GM21360 (cell line): ENCODE measurements at regions not wholly inside any gene's neighbourhood (a gene's known extent, or its start where the extent isn't known, plus 50 kb on each side); places are given as distances from the start of the nearest gene placed in this dataset.
"Not testable (repeated sequence)": the region's sequence is repeated elsewhere in the genome, so short reads cannot be mapped to it uniquely, and the experiment has no call there.

ENCODE experiments used
- ATAC-seq: cut with Tn5 transposase; IDR thresholded peaks from one replicate; pipeline ENCODE4 v1.9.1; 2021; ENCODE audit warnings: mild to moderate bottlenecking, moderate library complexity; ENCODE audit not compliant: unreplicated experiment

GRCh38 chr5:75951716-75952115, 131.5 kb upstream of the SV2C start:
- ATAC-seq: no peak

GRCh38 chr5:75951158-75951557, 132.0 kb upstream of the SV2C start:
- ATAC-seq: no peak

- no peak for ATAC-seq
These were observed 134.7 kb upstream of the SV2C start for GRCh38 chr5:75948438-75948837.

GRCh38 chr5:75940418-75940817, 142.8 kb upstream of the SV2C start:
- ATAC-seq: no peak

- no peak for ATAC-seq
These were observed 147.6 kb upstream of the SV2C start for GRCh38 chr5:75935572-75935971.

GRCh38 chr5:75933489-75933888, 149.7 kb upstream of the SV2C start:
- ATAC-seq: no peak

GRCh38 chr5:75931175-75931574, 152.0 kb upstream of the SV2C start:
- no peak for ATAC-seq

GRCh38 chr5:75928992-75929391, 154.2 kb upstream of the SV2C start:
- no peak for ATAC-seq

GRCh38 chr5:75922480-75922879, 160.7 kb upstream of the SV2C start:
- ATAC-seq: no peak

- ATAC-seq: no peak
These were observed 162.2 kb upstream of the SV2C start for GRCh38 chr5:75921011-75921410.

- no peak for ATAC-seq
These were observed 167.0 kb upstream of the SV2C start for GRCh38 chr5:75916144-75916543.

- ATAC-seq: no peak
These were observed 174.0 kb upstream of the SV2C start for GRCh38 chr5:75909223-75909622.

- no peak for ATAC-seq
These were observed 175.5 kb upstream of the SV2C start for GRCh38 chr5:75907651-75908050.

- ATAC-seq: no peak
These were observed 177.2 kb upstream of the POC5 start for GRCh38 chr5:75894482-75894881.

- ATAC-seq: no peak
These were observed 174.5 kb upstream of the POC5 start for GRCh38 chr5:75891736-75892135.

GRCh38 chr5:75891020-75891419, 173.8 kb upstream of the POC5 start:
- no peak for ATAC-seq

GRCh38 chr5:75890546-75890945, 173.3 kb upstream of the POC5 start:
- no peak for ATAC-seq

- ATAC-seq: no peak
These were observed 169.5 kb upstream of the POC5 start for GRCh38 chr5:75886706-75887105.

- no peak for ATAC-seq
These were observed 168.8 kb upstream of the POC5 start for GRCh38 chr5:75885849-75886596.

GRCh38 chr5:75885321-75885720, 168.1 kb upstream of the POC5 start:
- ATAC-seq: no peak

GRCh38 chr5:75869891-75870290, 152.7 kb upstream of the POC5 start:
- no peak for ATAC-seq

GRCh38 chr5:75862872-75863271, 145.6 kb upstream of the POC5 start:
- no peak for ATAC-seq

GRCh38 chr5:75859621-75860020, 142.4 kb upstream of the POC5 start:
- not testable (repeated sequence) for ATAC-seq
